WTC11 (cell line): ENCODE measurements at regions not wholly inside any gene's neighbourhood (a gene's known extent, or its start where the extent isn't known, plus 50 kb on each side); places are given as distances from the start of the nearest gene placed in this dataset.

Source experiments
- ATAC-seq: fragments of 200-7000 bp; cut with Tn5 transposase; 2 replicates; pipeline ENCODE4 v1.10.0; 2021; ENCODE audit warnings: mild to moderate bottlenecking, moderate library complexity
- CTCF ChIA-PET: fragments of 300-600 bp; sonication (Branson Sonifier 250); formaldehyde crosslinking; loops from one replicate; lab custom pipeline; 2021; ENCODE audit warnings: antibody characterized with exemption; lab: Charles Lee
- POLR2A ChIA-PET: fragments of 350-600 bp; sonication (Branson Sonifier 250); formaldehyde crosslinking; loops from one replicate; lab custom pipeline; 2021; ENCODE audit warnings: antibody characterized with exemption; lab: Charles Lee
- DNase-seq: peaks from one replicate; pipeline ENCODE4 v3.0.0; 2021; ENCODE audit warnings: low spot score
- H3K27ac Mint-ChIP-seq: 2 replicates; pipeline ENCODE4 v1.8.0; 2021; ENCODE audit warnings: mixed read lengths
- H3K27me3 Mint-ChIP-seq: 2 replicates; pipeline ENCODE4 v1.8.0; 2021; ENCODE audit warnings: low read depth, mild to moderate bottlenecking, moderate library complexity, mixed read lengths
- H3K36me3 Mint-ChIP-seq: 2 replicates; pipeline ENCODE4 v1.8.0; 2021; ENCODE audit warnings: mixed read lengths
- H3K4me1 Mint-ChIP-seq: 2 replicates; pipeline ENCODE4 v1.8.0; 2022; ENCODE audit warnings: mixed read lengths
- H3K4me3 Mint-ChIP-seq: 2 replicates; pipeline ENCODE4 v1.8.0; 2021; ENCODE audit warnings: mild to moderate bottlenecking, moderate library complexity, mixed read lengths
- H3K9me3 Mint-ChIP-seq: 2 replicates; pipeline ENCODE4 v1.8.0; 2021; ENCODE audit warnings: mixed read lengths
- ATF1 ChIP-seq: sonication (generic); formaldehyde crosslinking; IDR thresholded peaks from 2 replicates; pipeline ENCODE4 v1.8.1; 2023; ENCODE audit warnings: mild to moderate bottlenecking, moderate library complexity, missing genetic modification reagents
- CREB1 ChIP-seq: sonication (generic); formaldehyde crosslinking; IDR thresholded peaks from 2 replicates; pipeline ENCODE4 v1.8.0; 2023; ENCODE audit warnings: mild to moderate bottlenecking, missing genetic modification reagents
- FOXK1 ChIP-seq: sonication (generic); formaldehyde crosslinking; IDR thresholded peaks from 2 replicates; pipeline ENCODE4 v1.8.0; 2022; ENCODE audit warnings: mild to moderate bottlenecking, moderate library complexity, missing genetic modification reagents
- IRF2 ChIP-seq: sonication (generic); formaldehyde crosslinking; IDR thresholded peaks from 2 replicates; pipeline ENCODE4 v1.8.0; 2022; ENCODE audit warnings: low read depth, missing genetic modification reagents, borderline replicate concordance
- JAZF1 ChIP-seq: fragments of 250-450 bp; sonication (Bioruptor Pico); IDR thresholded peaks from 2 replicates; pipeline ENCODE4 v1.9.0; 2021; ENCODE audit warnings: moderate library complexity, mild to moderate bottlenecking, inconsistent platforms
- NFYB ChIP-seq: sonication (generic); formaldehyde crosslinking; conservative IDR thresholded peaks from 2 replicates; pipeline ENCODE4 v1.8.0; 2022; ENCODE audit warnings: low read depth, missing genetic modification reagents
- SOX15 ChIP-seq: fragments of 250-450 bp; sonication (Bioruptor Pico); IDR thresholded peaks from 2 replicates; pipeline ENCODE4 v1.9.0; 2021; ENCODE audit warnings: mild to moderate bottlenecking
- SP1 ChIP-seq: sonication (generic); formaldehyde crosslinking; conservative IDR thresholded peaks from 2 replicates; pipeline ENCODE4 v1.8.1; 2022; ENCODE audit warnings: missing genetic modification reagents
- ZNF138 ChIP-seq: sonication (generic); formaldehyde crosslinking; conservative IDR thresholded peaks from 2 replicates; pipeline ENCODE4 v1.8.1; 2022; ENCODE audit warnings: mild to moderate bottlenecking, moderate library complexity, missing genetic modification reagents
- TF ChIP-seq, protein P1 (sequence below): sonication (generic); formaldehyde crosslinking; IDR thresholded peaks from 2 replicates; pipeline ENCODE4 v1.8.0; 2022; ENCODE audit warnings: missing genetic modification reagents
- TF ChIP-seq, protein P2 (sequence below): fragments of 250-450 bp; sonication (Bioruptor Pico); IDR thresholded peaks from 2 replicates; pipeline ENCODE4 v1.9.0; 2021; ENCODE audit warnings: moderate library complexity, mild to moderate bottlenecking, inconsistent platforms, borderline replicate concordance
- TF ChIP-seq, protein P3 (sequence below): sonication (generic); formaldehyde crosslinking; IDR thresholded peaks from 2 replicates; pipeline ENCODE4 v1.8.1; 2023; ENCODE audit warnings: mild to moderate bottlenecking, missing genetic modification reagents
- TF ChIP-seq, protein P4 (sequence below): sonication (generic); formaldehyde crosslinking; IDR thresholded peaks from 2 replicates; pipeline ENCODE4 v1.8.1; 2022; ENCODE audit warnings: low read depth, mild to moderate bottlenecking, moderate library complexity, missing genetic modification reagents, borderline replicate concordance
- TF ChIP-seq, protein P5 (sequence below): sonication (generic); formaldehyde crosslinking; IDR thresholded peaks from 2 replicates; pipeline ENCODE4 v1.8.1; 2023; ENCODE audit warnings: mild to moderate bottlenecking, missing genetic modification reagents, borderline replicate concordance
- TF ChIP-seq, protein P6 (sequence below): sonication (generic); formaldehyde crosslinking; IDR thresholded peaks from 2 replicates; pipeline ENCODE4 v1.8.0; 2022; ENCODE audit warnings: mild to moderate bottlenecking, missing genetic modification reagents
- TF ChIP-seq, protein P7 (sequence below): sonication (generic); formaldehyde crosslinking; IDR thresholded peaks from 2 replicates; pipeline ENCODE4 v1.8.0; 2023; ENCODE audit warnings: missing genetic modification reagents, mild to moderate bottlenecking, borderline replicate concordance

DNA sequence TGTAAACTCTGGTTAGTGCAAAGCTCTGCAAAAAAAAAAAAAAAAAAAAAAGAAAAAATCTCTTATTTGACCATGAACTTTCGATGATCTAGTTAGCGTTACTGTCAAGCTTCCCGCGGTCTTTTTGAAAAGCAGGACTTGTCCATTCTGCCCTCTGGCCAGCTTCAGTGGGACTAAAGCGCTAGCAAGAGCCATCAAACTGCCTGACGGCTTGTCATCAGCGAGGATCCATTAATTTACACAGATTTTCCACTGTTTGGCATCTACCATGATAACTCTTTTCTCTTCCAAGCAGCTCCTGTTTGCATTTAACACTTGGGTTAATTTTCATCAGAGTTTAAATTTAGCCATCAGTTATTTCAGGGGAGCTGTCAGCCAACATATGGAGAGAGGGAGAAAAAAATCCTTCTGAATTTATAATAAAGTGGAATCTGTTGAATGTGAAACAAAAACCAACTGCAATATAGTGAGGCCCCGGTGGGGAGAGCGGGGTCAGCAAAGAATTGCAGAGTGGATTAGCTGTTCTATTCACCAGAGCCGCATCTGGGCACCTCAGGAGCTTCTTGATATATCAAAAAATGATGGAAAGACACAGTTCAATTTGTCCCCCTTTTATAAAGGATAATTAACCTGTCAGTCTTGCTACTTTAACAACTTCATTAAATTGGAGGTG lies 298.2 kb downstream of the SPATA17 start (continued):
- TF ChIP-seq IRF2 (CRISPR knock-in tag) = no peak
- TF ChIP-seq, protein P1, sequence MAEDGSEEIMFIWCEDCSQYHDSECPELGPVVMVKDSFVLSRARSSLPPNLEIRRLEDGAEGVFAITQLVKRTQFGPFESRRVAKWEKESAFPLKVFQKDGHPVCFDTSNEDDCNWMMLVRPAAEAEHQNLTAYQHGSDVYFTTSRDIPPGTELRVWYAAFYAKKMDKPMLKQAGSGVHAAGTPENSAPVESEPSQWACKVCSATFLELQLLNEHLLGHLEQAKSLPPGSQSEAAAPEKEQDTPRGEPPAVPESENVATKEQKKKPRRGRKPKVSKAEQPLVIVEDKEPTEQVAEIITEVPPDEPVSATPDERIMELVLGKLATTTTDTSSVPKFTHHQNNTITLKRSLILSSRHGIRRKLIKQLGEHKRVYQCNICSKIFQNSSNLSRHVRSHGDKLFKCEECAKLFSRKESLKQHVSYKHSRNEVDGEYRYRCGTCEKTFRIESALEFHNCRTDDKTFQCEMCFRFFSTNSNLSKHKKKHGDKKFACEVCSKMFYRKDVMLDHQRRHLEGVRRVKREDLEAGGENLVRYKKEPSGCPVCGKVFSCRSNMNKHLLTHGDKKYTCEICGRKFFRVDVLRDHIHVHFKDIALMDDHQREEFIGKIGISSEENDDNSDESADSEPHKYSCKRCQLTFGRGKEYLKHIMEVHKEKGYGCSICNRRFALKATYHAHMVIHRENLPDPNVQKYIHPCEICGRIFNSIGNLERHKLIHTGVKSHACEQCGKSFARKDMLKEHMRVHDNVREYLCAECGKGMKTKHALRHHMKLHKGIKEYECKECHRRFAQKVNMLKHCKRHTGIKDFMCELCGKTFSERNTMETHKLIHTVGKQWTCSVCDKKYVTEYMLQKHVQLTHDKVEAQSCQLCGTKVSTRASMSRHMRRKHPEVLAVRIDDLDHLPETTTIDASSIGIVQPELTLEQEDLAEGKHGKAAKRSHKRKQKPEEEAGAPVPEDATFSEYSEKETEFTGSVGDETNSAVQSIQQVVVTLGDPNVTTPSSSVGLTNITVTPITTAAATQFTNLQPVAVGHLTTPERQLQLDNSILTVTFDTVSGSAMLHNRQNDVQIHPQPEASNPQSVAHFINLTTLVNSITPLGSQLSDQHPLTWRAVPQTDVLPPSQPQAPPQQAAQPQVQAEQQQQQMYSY (CRISPR knock-in tag) = no peak
- TF ChIP-seq, protein P2, sequence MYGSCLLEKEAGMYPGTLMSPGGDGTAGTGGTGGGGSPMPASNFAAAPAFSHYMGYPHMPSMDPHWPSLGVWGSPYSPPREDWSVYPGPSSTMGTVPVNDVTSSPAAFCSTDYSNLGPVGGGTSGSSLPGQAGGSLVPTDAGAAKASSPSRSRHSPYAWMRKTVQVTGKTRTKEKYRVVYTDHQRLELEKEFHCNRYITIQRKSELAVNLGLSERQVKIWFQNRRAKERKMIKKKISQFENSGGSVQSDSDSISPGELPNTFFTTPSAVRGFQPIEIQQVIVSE = no peak
- no peak for TF ChIP-seq ZNF138 (CRISPR knock-in tag)
- no peak for TF ChIP-seq SOX15
- TF ChIP-seq ATF1 (CRISPR knock-in tag) = no peak
- TF ChIP-seq CREB1 (CRISPR knock-in tag) = no peak
- TF ChIP-seq, protein P3, sequence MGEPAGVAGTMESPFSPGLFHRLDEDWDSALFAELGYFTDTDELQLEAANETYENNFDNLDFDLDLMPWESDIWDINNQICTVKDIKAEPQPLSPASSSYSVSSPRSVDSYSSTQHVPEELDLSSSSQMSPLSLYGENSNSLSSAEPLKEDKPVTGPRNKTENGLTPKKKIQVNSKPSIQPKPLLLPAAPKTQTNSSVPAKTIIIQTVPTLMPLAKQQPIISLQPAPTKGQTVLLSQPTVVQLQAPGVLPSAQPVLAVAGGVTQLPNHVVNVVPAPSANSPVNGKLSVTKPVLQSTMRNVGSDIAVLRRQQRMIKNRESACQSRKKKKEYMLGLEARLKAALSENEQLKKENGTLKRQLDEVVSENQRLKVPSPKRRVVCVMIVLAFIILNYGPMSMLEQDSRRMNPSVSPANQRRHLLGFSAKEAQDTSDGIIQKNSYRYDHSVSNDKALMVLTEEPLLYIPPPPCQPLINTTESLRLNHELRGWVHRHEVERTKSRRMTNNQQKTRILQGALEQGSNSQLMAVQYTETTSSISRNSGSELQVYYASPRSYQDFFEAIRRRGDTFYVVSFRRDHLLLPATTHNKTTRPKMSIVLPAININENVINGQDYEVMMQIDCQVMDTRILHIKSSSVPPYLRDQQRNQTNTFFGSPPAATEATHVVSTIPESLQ = no peak
- TF ChIP-seq, protein P4, sequence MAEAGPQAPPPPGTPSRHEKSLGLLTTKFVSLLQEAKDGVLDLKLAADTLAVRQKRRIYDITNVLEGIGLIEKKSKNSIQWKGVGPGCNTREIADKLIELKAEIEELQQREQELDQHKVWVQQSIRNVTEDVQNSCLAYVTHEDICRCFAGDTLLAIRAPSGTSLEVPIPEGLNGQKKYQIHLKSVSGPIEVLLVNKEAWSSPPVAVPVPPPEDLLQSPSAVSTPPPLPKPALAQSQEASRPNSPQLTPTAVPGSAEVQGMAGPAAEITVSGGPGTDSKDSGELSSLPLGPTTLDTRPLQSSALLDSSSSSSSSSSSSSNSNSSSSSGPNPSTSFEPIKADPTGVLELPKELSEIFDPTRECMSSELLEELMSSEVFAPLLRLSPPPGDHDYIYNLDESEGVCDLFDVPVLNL = no peak
- TF ChIP-seq NFYB (CRISPR knock-in tag) = no peak
- TF ChIP-seq SP1 (CRISPR knock-in tag) = no peak

DNA sequence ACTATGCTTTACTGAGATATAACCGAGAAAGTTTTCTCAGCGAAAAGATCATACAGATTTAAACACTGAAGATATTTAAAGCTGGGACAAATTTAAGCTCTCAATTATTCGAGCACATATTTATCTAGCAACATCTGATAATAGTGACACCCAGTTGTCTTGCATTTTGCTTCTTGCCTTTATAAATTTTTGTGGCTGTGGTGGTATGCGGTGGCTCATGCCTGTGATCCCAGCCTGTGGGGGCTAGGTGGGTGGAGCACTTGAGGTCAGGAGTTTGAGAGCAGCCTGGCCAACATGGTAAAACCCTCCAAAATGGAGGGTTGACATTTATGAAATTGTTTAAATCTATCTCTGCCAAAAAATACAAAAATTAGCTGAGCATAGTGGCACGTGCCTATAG lies 312.2 kb downstream of the SPATA17 start:
- Mint-ChIP-seq H3K9me3 (no peaks in the 10 kb centered on the region), H3K36me3 (no peaks in the 10 kb centered on the region), H3K4me1 (peaks cover 4% of the 10 kb centered on the region; the same call in 1 of the 2 replicates), H3K27me3 (no peaks in the 10 kb centered on the region), H3K4me3 (no peak overlapping the region), H3K27ac (no peak overlapping the region)
- DNase-seq (no peak), ATAC-seq (no peak)
- no peak for TF ChIP-seq FOXK1 (CRISPR knock-in tag)
- ChIA-PET POLR2A (no interaction called here), CTCF (no interaction called here)

DNA sequence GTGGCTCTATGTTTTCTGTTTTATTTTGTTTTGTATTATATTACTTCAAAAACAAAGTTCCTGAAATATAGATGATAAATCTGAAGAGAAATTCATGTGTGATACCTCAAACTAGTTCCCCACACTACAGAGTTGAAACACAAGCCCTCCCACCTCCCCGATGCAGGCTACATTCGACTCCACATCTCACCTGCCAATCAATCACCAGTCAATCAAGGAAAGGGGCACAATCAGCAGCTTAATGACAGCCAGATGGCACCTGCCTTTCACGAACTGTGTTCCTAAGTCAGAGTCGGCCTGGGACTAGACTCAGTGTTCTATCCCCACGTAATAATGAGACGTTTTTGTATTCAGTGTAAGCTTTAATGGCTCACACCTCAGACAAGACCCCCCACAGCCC lies 313.4 kb downstream of the SPATA17 start:
- ChIA-PET POLR2A (no interaction called here), CTCF (no interaction called here)
- ATAC-seq (no peak), DNase-seq (no peak)
- Mint-ChIP-seq H3K9me3 (no peaks in the 10 kb centered on the region), H3K4me3 (no peak overlapping the region), H3K4me1 (peaks cover 4% of the 10 kb centered on the region; the same call in 1 of the 2 replicates), H3K27me3 (no peaks in the 10 kb centered on the region), H3K27ac (no peak overlapping the region), H3K36me3 (no peaks in the 10 kb centered on the region)
- TF ChIP-seq, protein P5, sequence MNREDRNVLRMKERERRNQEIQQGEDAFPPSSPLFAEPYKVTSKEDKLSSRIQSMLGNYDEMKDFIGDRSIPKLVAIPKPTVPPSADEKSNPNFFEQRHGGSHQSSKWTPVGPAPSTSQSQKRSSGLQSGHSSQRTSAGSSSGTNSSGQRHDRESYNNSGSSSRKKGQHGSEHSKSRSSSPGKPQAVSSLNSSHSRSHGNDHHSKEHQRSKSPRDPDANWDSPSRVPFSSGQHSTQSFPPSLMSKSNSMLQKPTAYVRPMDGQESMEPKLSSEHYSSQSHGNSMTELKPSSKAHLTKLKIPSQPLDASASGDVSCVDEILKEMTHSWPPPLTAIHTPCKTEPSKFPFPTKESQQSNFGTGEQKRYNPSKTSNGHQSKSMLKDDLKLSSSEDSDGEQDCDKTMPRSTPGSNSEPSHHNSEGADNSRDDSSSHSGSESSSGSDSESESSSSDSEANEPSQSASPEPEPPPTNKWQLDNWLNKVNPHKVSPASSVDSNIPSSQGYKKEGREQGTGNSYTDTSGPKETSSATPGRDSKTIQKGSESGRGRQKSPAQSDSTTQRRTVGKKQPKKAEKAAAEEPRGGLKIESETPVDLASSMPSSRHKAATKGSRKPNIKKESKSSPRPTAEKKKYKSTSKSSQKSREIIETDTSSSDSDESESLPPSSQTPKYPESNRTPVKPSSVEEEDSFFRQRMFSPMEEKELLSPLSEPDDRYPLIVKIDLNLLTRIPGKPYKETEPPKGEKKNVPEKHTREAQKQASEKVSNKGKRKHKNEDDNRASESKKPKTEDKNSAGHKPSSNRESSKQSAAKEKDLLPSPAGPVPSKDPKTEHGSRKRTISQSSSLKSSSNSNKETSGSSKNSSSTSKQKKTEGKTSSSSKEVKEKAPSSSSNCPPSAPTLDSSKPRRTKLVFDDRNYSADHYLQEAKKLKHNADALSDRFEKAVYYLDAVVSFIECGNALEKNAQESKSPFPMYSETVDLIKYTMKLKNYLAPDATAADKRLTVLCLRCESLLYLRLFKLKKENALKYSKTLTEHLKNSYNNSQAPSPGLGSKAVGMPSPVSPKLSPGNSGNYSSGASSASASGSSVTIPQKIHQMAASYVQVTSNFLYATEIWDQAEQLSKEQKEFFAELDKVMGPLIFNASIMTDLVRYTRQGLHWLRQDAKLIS (CRISPR knock-in tag) = no peak
- TF ChIP-seq, protein P6, sequence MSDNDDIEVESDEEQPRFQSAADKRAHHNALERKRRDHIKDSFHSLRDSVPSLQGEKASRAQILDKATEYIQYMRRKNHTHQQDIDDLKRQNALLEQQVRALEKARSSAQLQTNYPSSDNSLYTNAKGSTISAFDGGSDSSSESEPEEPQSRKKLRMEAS = no peak
- TF ChIP-seq NFYB (CRISPR knock-in tag) (no peak), JAZF1 (CRISPR knock-in tag) (no peak)
- TF ChIP-seq, protein P7, sequence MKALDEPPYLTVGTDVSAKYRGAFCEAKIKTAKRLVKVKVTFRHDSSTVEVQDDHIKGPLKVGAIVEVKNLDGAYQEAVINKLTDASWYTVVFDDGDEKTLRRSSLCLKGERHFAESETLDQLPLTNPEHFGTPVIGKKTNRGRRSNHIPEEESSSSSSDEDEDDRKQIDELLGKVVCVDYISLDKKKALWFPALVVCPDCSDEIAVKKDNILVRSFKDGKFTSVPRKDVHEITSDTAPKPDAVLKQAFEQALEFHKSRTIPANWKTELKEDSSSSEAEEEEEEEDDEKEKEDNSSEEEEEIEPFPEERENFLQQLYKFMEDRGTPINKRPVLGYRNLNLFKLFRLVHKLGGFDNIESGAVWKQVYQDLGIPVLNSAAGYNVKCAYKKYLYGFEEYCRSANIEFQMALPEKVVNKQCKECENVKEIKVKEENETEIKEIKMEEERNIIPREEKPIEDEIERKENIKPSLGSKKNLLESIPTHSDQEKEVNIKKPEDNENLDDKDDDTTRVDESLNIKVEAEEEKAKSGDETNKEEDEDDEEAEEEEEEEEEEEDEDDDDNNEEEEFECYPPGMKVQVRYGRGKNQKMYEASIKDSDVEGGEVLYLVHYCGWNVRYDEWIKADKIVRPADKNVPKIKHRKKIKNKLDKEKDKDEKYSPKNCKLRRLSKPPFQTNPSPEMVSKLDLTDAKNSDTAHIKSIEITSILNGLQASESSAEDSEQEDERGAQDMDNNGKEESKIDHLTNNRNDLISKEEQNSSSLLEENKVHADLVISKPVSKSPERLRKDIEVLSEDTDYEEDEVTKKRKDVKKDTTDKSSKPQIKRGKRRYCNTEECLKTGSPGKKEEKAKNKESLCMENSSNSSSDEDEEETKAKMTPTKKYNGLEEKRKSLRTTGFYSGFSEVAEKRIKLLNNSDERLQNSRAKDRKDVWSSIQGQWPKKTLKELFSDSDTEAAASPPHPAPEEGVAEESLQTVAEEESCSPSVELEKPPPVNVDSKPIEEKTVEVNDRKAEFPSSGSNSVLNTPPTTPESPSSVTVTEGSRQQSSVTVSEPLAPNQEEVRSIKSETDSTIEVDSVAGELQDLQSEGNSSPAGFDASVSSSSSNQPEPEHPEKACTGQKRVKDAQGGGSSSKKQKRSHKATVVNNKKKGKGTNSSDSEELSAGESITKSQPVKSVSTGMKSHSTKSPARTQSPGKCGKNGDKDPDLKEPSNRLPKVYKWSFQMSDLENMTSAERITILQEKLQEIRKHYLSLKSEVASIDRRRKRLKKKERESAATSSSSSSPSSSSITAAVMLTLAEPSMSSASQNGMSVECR (CRISPR knock-in tag) = no peak
